SKM-1 treated with dmso at 0.1 percent for 144 hours (cell line): ENCODE measurements at regions not wholly inside any gene's neighbourhood (a gene's known extent, or its start where the extent isn't known, plus 50 kb on each side); places are given as distances from the start of the nearest gene placed in this dataset.

Experiments used
- DNase-seq: peaks from one replicate; lab custom pipeline; 2025; ENCODE audit not compliant: unreplicated experiment; lab: John Stamatoyannopoulos, UW

DNA sequence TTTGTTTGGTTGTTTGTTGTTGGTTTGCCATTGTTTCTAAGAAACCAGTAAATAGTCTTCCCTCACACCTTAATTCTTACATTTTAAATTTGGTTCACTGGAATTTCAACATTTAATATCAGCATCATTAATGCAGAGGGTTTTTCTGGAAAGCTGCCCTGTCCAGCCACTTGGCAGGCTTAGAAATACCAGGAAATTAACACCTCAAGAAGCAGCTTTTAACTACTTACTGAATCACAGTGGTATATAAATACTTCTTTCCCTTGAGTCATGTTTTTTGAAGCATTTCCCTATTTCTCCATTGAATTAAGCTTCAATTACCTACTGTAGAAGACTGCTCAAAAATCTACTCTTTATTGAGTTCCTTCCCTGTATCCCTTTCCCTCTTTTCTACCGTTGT lies 1221.1 kb upstream of the ADGRL3 start:
- no peak for DNase-seq

DNA sequence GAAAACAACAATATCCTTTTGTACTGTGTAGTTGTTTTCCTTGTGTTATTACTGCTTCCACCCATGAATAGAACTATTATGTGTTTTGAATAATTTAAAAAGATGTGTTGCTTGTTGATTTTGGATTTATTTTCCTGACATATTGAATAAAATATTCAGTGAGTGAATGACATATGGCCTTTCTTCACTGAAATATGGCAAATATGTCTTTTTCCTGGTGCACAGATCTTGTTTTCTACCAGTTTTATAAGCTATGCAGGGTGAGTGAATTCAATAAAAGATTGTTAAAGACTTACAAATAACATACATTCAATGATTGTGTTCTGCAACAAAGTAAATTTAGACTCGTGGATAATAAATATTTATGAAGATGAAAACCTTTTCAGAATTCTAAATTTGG lies 1216.3 kb upstream of the ADGRL3 start:
- no peak for DNase-seq

DNA sequence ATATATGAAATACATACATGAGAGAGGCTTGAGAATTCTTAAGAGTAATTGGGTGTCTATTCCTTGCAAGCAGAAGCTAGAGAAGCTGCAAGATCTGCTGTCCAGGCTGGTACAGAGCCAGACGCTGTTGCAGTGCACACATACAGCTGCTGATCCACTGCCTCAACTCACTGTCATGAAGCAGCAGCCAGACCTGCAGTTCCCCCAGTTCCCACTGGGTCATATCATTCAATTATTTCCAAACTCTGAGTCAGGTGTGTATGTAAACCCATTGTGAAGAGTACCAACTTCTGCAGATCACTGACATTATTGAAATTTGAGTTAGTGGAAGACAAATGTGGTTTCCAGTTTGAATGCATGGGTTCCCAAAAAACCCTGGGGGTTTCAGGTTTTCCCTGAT lies 1212.8 kb upstream of the ADGRL3 start:
- no peak for DNase-seq

GRCh38 chr4:59994118-59994517 lies 1206.0 kb upstream of the ADGRL3 start:
- no peak for DNase-seq

DNA sequence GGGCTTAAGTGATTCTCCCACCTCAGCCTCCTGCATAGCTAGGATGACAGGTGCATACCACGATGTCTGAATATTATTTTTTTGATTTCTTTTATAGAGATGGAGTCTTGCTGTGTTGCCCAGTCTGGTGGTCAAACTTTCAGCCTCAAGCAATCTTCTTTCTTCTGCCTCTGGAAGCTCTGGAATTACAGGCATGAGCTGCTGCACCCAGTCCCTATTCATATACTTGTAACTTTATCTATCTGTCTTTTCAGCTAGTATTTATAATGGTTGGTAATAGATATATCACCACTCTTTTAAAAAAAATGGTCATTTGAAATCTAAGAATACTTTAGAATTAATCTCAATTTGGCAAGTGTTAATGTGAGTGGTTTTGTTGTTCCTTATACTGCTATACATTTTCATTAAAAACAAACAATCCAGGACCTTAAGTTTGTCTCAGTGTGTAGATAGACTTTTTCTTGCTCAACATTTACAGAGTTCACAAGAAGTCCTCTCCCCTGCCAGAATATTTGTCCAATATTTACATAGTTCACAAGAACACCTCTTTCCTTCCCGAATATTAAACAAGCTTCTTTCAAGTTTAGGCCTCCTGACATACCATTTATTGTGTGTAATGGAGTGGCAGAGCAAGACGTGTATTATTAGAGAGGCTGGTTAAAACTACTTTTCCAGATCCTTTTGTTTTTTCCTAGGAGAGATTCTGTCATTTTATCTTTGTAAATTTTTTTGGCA lies 1197.4 kb upstream of the ADGRL3 start:
- DNase-seq, result no peak

DNA sequence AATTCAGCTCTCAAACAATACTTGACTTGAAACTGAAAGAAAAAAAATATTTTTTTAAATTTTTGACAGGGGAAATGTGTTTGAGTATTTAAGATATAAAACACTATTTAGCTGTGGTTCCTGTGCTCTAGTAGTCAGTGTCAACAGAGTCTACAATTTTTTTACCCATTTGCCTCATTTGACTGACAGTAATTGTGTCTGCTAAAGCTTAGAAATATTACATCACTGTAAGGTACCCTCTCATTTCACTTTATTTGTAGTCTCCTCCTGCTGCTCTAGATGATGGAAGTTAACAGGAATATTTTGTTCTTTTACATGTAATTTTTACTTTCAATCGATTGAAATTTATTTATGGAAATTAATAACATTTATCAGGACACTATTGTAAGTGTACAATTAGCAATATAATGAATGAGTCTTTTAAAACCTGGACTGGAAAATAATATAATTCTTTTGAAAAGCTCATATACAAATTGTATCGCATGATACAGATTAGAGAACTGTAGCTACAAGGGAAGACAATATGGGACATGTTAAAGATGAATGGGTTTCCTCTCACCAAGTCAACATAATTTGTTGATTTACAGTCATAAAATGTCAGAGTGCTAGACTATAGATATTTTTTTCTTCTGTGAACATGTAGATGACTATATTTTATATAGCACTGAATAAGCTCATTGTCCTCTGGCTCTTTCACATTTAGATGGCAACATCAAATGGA lies 1186.5 kb upstream of the ADGRL3 start:
- no peak for DNase-seq

GRCh38 chr4:60016971-60017370 lies 1183.2 kb upstream of the ADGRL3 start:
- DNase-seq, result no peak

- no peak for DNase-seq
Observed at GRCh38 chr4:60019180-60019579, 1180.9 kb upstream of the ADGRL3 start.

DNA sequence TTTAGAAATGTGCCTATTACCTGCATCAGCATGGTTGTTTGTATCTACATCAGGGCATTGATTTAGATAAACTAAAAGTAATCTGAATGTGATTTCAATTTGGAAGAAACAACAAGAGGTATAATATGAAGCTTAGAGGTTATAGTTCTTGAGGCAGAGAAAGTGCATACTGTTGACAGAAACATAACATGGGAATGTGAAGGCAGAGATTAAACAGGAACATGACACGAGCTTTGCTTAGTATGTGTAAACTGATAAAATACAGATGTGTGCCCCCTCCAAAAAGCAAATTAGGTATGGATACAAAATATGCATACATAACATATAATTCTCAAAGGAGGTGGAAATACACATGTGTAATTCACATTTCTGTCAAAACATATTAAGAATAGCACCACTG lies 1180.2 kb upstream of the ADGRL3 start:
- DNase-seq, result no peak

- DNase-seq, result no peak
Observed at GRCh38 chr4:60020389-60020788, 1179.7 kb upstream of the ADGRL3 start.

DNA sequence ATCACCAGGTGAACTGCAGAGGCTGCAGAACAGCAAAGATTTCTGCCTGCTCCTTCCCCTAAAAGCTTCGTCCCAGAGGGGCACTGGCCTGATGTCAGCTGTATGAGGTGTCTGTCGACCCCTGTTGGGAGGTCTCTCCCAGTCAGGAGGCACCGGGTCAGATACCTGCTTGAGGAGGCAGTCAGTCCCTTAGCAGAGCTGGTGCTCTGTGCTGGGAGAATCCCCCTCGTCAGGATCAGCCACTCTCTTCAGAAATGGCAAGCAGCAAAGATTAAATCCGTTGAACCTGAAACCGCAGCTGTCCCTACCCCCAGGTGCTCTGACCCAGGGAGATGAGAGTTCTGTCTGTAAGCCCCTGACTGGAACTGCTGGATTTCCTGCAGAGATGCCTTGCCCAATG lies 1166.3 kb upstream of the ADGRL3 start:
- DNase-seq, result no peak

GRCh38 chr4:60034361-60034760 lies 1165.8 kb upstream of the ADGRL3 start:
- DNase-seq, result no peak

GRCh38 chr4:60039908-60040307 lies 1160.2 kb upstream of the ADGRL3 start:
- DNase-seq, result no peak

- DNase-seq, result no peak
Observed at GRCh38 chr4:60042231-60042652, 1157.9 kb upstream of the ADGRL3 start.

- no peak for DNase-seq
Observed at GRCh38 chr4:60042941-60043340, 1157.2 kb upstream of the ADGRL3 start.

DNA sequence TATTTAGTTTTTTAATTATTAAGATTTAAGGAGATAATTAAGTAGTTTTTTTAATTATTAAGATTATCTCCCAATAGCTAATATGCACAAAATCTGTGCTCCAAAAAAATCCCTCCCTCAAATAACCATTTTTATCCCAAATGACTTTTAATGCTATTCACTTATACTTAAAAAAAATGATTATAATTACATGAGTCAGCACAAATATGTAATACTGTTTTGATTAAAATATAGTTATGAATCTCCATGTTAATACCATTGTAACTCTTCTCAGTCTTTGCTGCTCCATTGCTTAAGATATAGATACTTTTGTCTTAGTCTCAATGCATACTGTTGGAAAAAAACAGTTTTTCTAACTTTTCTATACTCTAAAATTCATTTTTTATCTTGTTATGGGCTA lies 1121.1 kb upstream of the ADGRL3 start:
- no peak for DNase-seq

- DNase-seq, result no peak
Observed at GRCh38 chr4:60081839-60082238, 1118.3 kb upstream of the ADGRL3 start.

DNA sequence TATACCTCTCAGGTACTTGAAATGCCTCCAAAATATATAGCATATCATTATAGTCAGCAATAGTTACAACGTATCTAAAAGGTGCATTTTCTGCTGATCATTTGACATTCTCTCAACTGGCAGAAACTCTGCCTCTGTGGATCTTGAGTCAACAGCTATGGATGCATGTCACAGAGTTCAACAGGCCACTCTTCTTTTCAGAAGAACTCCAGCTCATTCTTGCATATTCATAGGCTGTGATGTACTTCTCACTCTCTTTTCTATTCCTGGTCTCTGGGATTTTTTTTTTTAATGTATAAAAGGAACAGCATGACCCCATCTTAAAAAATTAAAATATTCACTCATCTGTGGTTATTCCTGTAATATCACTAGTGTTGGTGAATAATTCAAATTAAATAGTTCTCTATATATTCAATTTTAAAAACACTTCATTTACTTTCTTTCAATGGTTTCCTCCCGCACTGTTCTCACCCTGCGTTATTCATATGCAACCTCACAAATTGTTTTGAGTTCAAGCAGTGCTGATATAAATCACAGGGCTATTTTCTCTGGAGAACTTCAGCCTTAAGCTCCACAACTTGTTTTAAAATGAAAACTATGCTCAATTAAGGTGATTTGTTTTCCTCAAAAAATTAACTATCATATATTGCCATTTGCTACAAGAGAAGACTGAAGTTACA lies 1111.2 kb upstream of the ADGRL3 start:
- no peak for DNase-seq

- no peak for DNase-seq
Observed at GRCh38 chr4:60089546-60090273, 1110.4 kb upstream of the ADGRL3 start.

DNA sequence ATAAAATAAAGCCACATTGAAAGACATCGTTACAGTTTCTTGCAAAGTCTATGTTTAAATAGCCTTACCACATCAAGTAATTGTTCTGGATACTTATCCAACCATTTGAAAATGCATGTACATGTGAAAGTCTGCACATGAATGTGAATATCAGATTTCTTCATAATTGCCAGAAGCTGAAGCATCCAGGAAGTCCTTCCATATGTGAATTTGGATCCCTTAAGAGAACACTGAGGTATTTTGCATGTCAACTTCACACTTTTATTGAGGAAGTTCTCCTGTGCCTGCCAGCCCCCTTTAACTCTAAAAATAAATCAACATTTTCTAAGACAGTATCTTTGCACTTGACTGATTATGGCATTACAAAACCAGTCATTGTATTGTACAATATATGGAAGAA lies 1103.5 kb upstream of the ADGRL3 start:
- DNase-seq, result no peak

DNA sequence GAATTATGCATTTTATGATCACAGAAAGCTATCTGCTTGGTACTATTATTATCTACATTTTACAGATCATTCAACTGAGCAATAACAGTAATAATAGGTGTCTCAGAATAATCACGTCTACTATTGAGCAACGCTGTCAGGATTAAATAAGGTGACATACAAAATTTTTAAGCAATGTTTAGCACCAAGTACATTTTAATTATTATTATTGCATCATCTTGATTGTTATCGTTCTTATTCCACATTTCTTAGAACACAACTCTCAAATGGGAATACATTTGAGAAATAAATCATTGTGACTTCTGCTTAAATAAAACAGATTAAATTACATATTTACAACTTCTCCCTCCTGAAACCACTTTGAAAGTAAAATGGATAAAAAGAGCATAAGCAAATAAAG lies 1083.5 kb upstream of the ADGRL3 start:
- no peak for DNase-seq
